ENCODE measurements at regions not wholly inside any gene's neighbourhood (a gene's known extent, or its start where the extent isn't known, plus 50 kb on each side); places are given as distances from the start of the nearest gene placed in this dataset.

GRCh38 chr12:45125997-45126396, 75.1 kb upstream of the DBX2 start:
- Mint-ChIP-seq H3K4me1 (peaks cover 10% of the 10 kb centered on the region), H3K27ac (no peak overlapping the region), H3K36me3 (ENCODE audit: low read depth) (no peaks in the 10 kb centered on the region), H3K9me3 (no peaks in the 10 kb centered on the region), H3K4me3 (no peak overlapping the region), H3K27me3 (ENCODE audit: insufficient read depth, low read depth, poor library complexity) (peaks cover 2% of the 10 kb centered on the region)
- Histone ChIP-seq H3K27me3 (ENCODE audit: insufficient read depth) (no peaks in the 10 kb centered on the region), H3K27ac (ENCODE audit: low read depth) (no peak overlapping the region), H3K4me1 (ENCODE audit: insufficient read depth) (peaks cover 1% of the 10 kb centered on the region; the same call in 1 of the 2 replicates), H3K9me2 (ENCODE audit: insufficient read depth) (no peaks in the 10 kb centered on the region), H3K79me2 (replicated peaks; ENCODE audit: insufficient read depth) (no peaks in the 10 kb centered on the region), H3K4me2 (no peak overlapping the region), H3K4me3 (no peak overlapping the region), H3K36me3 (ENCODE audit: insufficient read depth) (no peaks in the 10 kb centered on the region), H4K20me1 (replicated peaks; ENCODE audit: insufficient read depth) (no peaks in the 10 kb centered on the region), H3F3A (replicated peaks; ENCODE audit: low read depth) (no peaks in the 10 kb centered on the region), H2AFZ (no peak overlapping the region)
- no peak for TF ChIP-seq ZNF114 (CRISPR knock-in tag; IDR thresholded peaks at IDR 0.05)
- TF ChIP-seq POLR2AphosphoS5 (IDR thresholded peaks at IDR 0.05; ENCODE audit: low read depth) = no peak
- no peak for TF ChIP-seq CREB1 (CRISPR knock-in tag; IDR thresholded peaks at IDR 0.05; ENCODE audit: low read depth)
- TF ChIP-seq EZH2 (IDR thresholded peaks at IDR 0.05; ENCODE audit: low read depth, unreplicated experiment) = no peak
- TF ChIP-seq, protein P1, sequence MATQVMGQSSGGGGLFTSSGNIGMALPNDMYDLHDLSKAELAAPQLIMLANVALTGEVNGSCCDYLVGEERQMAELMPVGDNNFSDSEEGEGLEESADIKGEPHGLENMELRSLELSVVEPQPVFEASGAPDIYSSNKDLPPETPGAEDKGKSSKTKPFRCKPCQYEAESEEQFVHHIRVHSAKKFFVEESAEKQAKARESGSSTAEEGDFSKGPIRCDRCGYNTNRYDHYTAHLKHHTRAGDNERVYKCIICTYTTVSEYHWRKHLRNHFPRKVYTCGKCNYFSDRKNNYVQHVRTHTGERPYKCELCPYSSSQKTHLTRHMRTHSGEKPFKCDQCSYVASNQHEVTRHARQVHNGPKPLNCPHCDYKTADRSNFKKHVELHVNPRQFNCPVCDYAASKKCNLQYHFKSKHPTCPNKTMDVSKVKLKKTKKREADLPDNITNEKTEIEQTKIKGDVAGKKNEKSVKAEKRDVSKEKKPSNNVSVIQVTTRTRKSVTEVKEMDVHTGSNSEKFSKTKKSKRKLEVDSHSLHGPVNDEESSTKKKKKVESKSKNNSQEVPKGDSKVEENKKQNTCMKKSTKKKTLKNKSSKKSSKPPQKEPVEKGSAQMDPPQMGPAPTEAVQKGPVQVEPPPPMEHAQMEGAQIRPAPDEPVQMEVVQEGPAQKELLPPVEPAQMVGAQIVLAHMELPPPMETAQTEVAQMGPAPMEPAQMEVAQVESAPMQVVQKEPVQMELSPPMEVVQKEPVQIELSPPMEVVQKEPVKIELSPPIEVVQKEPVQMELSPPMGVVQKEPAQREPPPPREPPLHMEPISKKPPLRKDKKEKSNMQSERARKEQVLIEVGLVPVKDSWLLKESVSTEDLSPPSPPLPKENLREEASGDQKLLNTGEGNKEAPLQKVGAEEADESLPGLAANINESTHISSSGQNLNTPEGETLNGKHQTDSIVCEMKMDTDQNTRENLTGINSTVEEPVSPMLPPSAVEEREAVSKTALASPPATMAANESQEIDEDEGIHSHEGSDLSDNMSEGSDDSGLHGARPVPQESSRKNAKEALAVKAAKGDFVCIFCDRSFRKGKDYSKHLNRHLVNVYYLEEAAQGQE (IDR thresholded peaks at IDR 0.05; ENCODE audit: unreplicated experiment) = no peak
- TF ChIP-seq JUNB (IDR thresholded peaks at IDR 0.05; ENCODE audit: unreplicated experiment) = no peak
- no peak for TF ChIP-seq EZH2phosphoT487 (IDR thresholded peaks at IDR 0.05; ENCODE audit: unreplicated experiment)
- no peak for TF ChIP-seq ETS1 (IDR thresholded peaks at IDR 0.05)
- TF ChIP-seq, protein P2, sequence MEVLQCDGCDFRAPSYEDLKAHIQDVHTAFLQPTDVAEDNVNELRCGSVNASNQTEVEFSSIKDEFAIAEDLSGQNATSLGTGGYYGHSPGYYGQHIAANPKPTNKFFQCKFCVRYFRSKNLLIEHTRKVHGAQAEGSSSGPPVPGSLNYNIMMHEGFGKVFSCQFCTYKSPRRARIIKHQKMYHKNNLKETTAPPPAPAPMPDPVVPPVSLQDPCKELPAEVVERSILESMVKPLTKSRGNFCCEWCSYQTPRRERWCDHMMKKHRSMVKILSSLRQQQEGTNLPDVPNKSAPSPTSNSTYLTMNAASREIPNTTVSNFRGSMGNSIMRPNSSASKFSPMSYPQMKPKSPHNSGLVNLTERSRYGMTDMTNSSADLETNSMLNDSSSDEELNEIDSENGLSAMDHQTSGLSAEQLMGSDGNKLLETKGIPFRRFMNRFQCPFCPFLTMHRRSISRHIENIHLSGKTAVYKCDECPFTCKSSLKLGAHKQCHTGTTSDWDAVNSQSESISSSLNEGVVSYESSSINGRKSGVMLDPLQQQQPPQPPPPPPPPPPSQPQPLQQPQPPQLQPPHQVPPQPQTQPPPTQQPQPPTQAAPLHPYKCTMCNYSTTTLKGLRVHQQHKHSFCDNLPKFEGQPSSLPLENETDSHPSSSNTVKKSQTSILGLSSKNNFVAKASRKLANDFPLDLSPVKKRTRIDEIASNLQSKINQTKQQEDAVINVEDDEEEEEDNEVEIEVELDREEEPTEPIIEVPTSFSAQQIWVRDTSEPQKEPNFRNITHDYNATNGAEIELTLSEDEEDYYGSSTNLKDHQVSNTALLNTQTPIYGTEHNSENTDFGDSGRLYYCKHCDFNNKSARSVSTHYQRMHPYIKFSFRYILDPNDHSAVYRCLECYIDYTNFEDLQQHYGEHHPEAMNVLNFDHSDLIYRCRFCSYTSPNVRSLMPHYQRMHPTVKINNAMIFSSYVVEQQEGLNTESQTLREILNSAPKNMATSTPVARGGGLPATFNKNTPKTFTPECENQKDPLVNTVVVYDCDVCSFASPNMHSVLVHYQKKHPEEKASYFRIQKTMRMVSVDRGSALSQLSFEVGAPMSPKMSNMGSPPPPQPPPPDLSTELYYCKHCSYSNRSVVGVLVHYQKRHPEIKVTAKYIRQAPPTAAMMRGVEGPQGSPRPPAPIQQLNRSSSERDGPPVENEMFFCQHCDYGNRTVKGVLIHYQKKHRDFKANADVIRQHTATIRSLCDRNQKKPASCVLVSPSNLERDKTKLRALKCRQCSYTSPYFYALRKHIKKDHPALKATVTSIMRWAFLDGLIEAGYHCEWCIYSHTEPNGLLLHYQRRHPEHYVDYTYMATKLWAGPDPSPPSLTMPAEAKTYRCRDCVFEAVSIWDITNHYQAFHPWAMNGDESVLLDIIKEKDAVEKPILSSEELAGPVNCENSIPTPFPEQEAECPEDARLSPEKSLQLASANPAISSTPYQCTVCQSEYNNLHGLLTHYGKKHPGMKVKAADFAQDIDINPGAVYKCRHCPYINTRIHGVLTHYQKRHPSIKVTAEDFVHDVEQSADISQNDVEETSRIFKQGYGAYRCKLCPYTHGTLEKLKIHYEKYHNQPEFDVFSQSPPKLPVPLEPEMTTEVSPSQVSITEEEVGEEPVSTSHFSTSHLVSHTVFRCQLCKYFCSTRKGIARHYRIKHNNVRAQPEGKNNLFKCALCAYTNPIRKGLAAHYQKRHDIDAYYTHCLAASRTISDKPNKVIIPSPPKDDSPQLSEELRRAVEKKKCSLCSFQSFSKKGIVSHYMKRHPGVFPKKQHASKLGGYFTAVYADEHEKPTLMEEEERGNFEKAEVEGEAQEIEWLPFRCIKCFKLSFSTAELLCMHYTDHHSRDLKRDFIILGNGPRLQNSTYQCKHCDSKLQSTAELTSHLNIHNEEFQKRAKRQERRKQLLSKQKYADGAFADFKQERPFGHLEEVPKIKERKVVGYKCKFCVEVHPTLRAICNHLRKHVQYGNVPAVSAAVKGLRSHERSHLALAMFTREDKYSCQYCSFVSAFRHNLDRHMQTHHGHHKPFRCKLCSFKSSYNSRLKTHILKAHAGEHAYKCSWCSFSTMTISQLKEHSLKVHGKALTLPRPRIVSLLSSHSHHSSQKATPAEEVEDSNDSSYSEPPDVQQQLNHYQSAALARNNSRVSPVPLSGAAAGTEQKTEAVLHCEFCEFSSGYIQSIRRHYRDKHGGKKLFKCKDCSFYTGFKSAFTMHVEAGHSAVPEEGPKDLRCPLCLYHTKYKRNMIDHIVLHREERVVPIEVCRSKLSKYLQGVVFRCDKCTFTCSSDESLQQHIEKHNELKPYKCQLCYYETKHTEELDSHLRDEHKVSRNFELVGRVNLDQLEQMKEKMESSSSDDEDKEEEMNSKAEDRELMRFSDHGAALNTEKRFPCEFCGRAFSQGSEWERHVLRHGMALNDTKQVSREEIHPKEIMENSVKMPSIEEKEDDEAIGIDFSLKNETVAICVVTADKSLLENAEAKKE (CRISPR knock-in tag; IDR thresholded peaks at IDR 0.05) = no peak
- no peak for TF ChIP-seq NANOG (IDR thresholded peaks at IDR 0.05; ENCODE audit: borderline replicate concordance)
- no peak for TF ChIP-seq STAT1 (IDR thresholded peaks at IDR 0.05; ENCODE audit: unreplicated experiment)
- no peak for ATAC-seq
- DNase-seq (ENCODE audit: low spot score) = no peak

Data from GM23338 (cell line).